PC-9 (cell line): ENCODE measurements at regions not wholly inside any gene's neighbourhood (a gene's known extent, or its start where the extent isn't known, plus 50 kb on each side); places are given as distances from the start of the nearest gene placed in this dataset.

ENCODE experiments used
- BruUV-seq: library from RNA; stranded (reverse); fragments of 400-500 nt; replicated peaks from 2 replicates; lab custom pipeline; 2021; lab: Mats Ljungman, UMichigan
- CTCF ChIA-PET: fragments of 300-600 bp; sonication (Branson Sonifier 250); formaldehyde crosslinking; loops from one replicate; lab custom pipeline; 2022; ENCODE audit warnings: antibody characterized with exemption; lab: Charles Lee
- POLR2A ChIA-PET: fragments of 300-600 bp; sonication (Branson Sonifier 250); formaldehyde crosslinking; loops from one replicate; lab custom pipeline; 2022; ENCODE audit warnings: antibody characterized with exemption; ENCODE audit not compliant: unreplicated experiment; lab: Charles Lee
- DNase-seq, 2 experiments: peaks; one replicate each; pipeline versions ENCODE4 v3.0.0 to v3.0.0-alpha.2; 2015 to 2022; ENCODE audit warnings: mixed read lengths in 1 of 2
- H2AFZ ChIP-seq: fragments of 200-600 bp; sonication (generic); 2 replicates; pipeline ENCODE4 v1.8.1; 2017; ENCODE audit warnings: antibody characterized with exemption
- H3F3A ChIP-seq: fragments of 200-600 bp; sonication (generic); 2 replicates; pipeline ENCODE4 v1.8.1; 2017; ENCODE audit warnings: antibody characterized with exemption, mild to moderate bottlenecking, low read depth; ENCODE audit not compliant: insufficient read depth
- H3K27ac ChIP-seq: fragments of 200-600 bp; sonication (generic); 2 replicates; pipeline ENCODE4 v1.6.1; 2016; ENCODE audit warnings: mixed run types
- H3K27me3 ChIP-seq: fragments of 200-600 bp; sonication (generic); 2 replicates; pipeline ENCODE4 v1.6.1; 2016; ENCODE audit warnings: low read depth, mixed run types; ENCODE audit not compliant: insufficient read depth
- H3K36me3 ChIP-seq: fragments of 200-600 bp; sonication (generic); 2 replicates; pipeline ENCODE4 v1.6.1; 2016; ENCODE audit warnings: low read depth, mixed run types
- H3K4me1 ChIP-seq: fragments of 200-600 bp; sonication (generic); replicated peaks from 2 replicates; pipeline ENCODE4 v1.6.1; 2016; ENCODE audit warnings: mixed run types; ENCODE audit not compliant: insufficient read depth
- H3K4me2 ChIP-seq: fragments of 200-600 bp; sonication (generic); 2 replicates; pipeline ENCODE4 v1.6.1; 2017; ENCODE audit warnings: mixed run types
- H3K4me3 ChIP-seq: fragments of 200-600 bp; sonication (generic); 2 replicates; pipeline ENCODE4 v1.6.1; 2016; ENCODE audit warnings: mixed run types
- H3K79me2 ChIP-seq: fragments of 200-600 bp; sonication (generic); 2 replicates; pipeline ENCODE4 v1.6.1; 2017; ENCODE audit warnings: low read depth, mixed run types
- H3K9me2 ChIP-seq: fragments of 200-600 bp; sonication (generic); 2 replicates; pipeline ENCODE4 v1.8.1; 2017; ENCODE audit warnings: mild to moderate bottlenecking; ENCODE audit not compliant: insufficient read depth
- H3K9me3 ChIP-seq: fragments of 200-600 bp; sonication (generic); 2 replicates; pipeline ENCODE4 v1.8.1; 2016; ENCODE audit warnings: low read depth; ENCODE audit not compliant: insufficient read depth
- H4K20me1 ChIP-seq: fragments of 200-600 bp; sonication (generic); 2 replicates; pipeline ENCODE4 v1.8.1; 2017; ENCODE audit not compliant: insufficient read depth
- CTCF ChIP-seq: fragments of 200-600 bp; sonication (generic); conservative IDR thresholded peaks from 2 replicates; pipeline ENCODE4 v1.6.1; 2017; ENCODE audit warnings: mixed run types, antibody characterized with exemption, mild to moderate bottlenecking, moderate library complexity
- EZH2 ChIP-seq: fragments of 200-600 bp; sonication (generic); IDR thresholded peaks from 2 replicates; pipeline ENCODE4 v1.8.0; 2017; ENCODE audit warnings: antibody characterized with exemption, low read depth
- intact Hi-C: fragments of 100-400 bp; cut with micrococcal nuclease; formaldehyde crosslinking; loops from one replicate; pipeline ENCODE4 v1.10.0; 2022; ENCODE audit not compliant: unreplicated experiment

GRCh38 chr4:151518359-151518758, 109.4 kb downstream of the FHIP1A start:
- Histone ChIP-seq H3K9me2 (no peaks in the 10 kb centered on the region), H3K4me2 (no peak overlapping the region), H3K36me3 (no peaks in the 10 kb centered on the region), H3K4me3 (no peak overlapping the region), H3K9me3 (no peaks in the 10 kb centered on the region), H4K20me1 (no peaks in the 10 kb centered on the region), H3K27ac (no peak overlapping the region), H3K27me3 (no peaks in the 10 kb centered on the region), H3K4me1 (no peaks in the 10 kb centered on the region), H3K79me2 (no peaks in the 10 kb centered on the region), H2AFZ (no peak overlapping the region), H3F3A (no peaks in the 10 kb centered on the region)
- ChIA-PET CTCF (no interaction called here), POLR2A (no interaction called here)
- intact Hi-C loops = no loop called here
- DNase-seq = no peak
- TF ChIP-seq CTCF = no peak
- TF ChIP-seq EZH2 = no peak
- no TSS peak for BruUV-seq

GRCh38 chr4:151519728-151520415, 110.9 kb downstream of the FHIP1A start:
- Histone ChIP-seq H3K36me3 (no peaks in the 10 kb centered on the region), H3K79me2 (no peaks in the 10 kb centered on the region), H3F3A (no peaks in the 10 kb centered on the region), H3K27ac (no peak overlapping the region), H3K4me1 (no peaks in the 10 kb centered on the region), H3K4me2 (no peak overlapping the region), H3K9me2 (no peaks in the 10 kb centered on the region), H4K20me1 (no peaks in the 10 kb centered on the region), H2AFZ (no peak overlapping the region), H3K4me3 (no peak overlapping the region), H3K9me3 (no peaks in the 10 kb centered on the region), H3K27me3 (no peaks in the 10 kb centered on the region)
- CTCF ChIA-PET = interaction anchor here (0.6 kb wide), 1 partner anchor 30 kb away, joined by 3 read pairs; no protein-coding TSS in a partner anchor
- intact Hi-C loops = no loop called here
- POLR2A ChIA-PET = no interaction called here
- DNase-seq = no peak
- no TSS peak for BruUV-seq
- no peak for TF ChIP-seq CTCF
- TF ChIP-seq EZH2 = no peak

GRCh38 chr4:151522866-151523519, 114.0 kb downstream of the FHIP1A start:
- no peaks in the 10 kb centered on the region for H3K36me3 ChIP-seq
- H3K9me2 ChIP-seq = no peaks in the 10 kb centered on the region
- CTCF ChIA-PET = no interaction called here
- no peak overlapping the region for H3K27ac ChIP-seq
- no peaks in the 10 kb centered on the region for H3K79me2 ChIP-seq
- no peaks in the 10 kb centered on the region for H3K9me3 ChIP-seq
- no peak for DNase-seq
- H3K4me3 ChIP-seq = no peak overlapping the region
- POLR2A ChIA-PET = no interaction called here
- H3K4me2 ChIP-seq = no peak overlapping the region
- no peaks in the 10 kb centered on the region for H3F3A ChIP-seq
- intact Hi-C loops = no loop called here
- H4K20me1 ChIP-seq = no peaks in the 10 kb centered on the region
- BruUV-seq = no TSS peak
- H2AFZ ChIP-seq = no peak overlapping the region
- H3K4me1 ChIP-seq = no peaks in the 10 kb centered on the region
- H3K27me3 ChIP-seq = no peaks in the 10 kb centered on the region
- no peak for TF ChIP-seq EZH2
- TF ChIP-seq CTCF = no peak
